ENCODE measurements at regions not wholly inside any gene's neighbourhood (a gene's known extent, or its start where the extent isn't known, plus 50 kb on each side); places are given as distances from the start of the nearest gene placed in this dataset.

DNA sequence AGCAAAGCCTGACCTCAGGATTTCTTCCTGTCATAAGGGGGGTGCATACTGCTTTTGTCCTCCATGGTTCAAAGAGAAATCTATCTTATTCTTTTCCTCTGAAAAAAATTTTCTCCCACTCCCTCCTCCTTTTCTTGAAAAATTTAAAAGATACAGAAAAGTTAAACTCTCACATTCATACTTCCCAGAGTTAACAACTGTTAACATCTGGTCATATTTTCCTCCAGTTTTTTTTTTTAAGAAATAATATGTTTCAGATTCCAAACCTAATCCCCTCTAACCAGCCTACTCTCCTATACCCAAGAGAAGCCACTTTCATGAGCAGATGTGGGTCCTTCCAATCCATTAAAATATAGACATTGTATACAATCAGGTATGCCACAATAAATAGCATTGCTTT lies 378.9 kb upstream of the HNRNPA3 start:
- TF ChIP-seq, protein P1, sequence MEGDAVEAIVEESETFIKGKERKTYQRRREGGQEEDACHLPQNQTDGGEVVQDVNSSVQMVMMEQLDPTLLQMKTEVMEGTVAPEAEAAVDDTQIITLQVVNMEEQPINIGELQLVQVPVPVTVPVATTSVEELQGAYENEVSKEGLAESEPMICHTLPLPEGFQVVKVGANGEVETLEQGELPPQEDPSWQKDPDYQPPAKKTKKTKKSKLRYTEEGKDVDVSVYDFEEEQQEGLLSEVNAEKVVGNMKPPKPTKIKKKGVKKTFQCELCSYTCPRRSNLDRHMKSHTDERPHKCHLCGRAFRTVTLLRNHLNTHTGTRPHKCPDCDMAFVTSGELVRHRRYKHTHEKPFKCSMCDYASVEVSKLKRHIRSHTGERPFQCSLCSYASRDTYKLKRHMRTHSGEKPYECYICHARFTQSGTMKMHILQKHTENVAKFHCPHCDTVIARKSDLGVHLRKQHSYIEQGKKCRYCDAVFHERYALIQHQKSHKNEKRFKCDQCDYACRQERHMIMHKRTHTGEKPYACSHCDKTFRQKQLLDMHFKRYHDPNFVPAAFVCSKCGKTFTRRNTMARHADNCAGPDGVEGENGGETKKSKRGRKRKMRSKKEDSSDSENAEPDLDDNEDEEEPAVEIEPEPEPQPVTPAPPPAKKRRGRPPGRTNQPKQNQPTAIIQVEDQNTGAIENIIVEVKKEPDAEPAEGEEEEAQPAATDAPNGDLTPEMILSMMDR (conservative IDR thresholded peaks at IDR 0.05; ENCODE audit: low read depth, low read length) = no peak
- TF ChIP-seq EZH2 (IDR thresholded peaks at IDR 0.05; ENCODE audit: low read length, unreplicated experiment) (no peak), EZH2phosphoT487 (IDR thresholded peaks at IDR 0.05; ENCODE audit: borderline replicate concordance, low read length) (no peak)
